ENCODE measurements at regions not wholly inside any gene's neighbourhood (a gene's known extent, or its start where the extent isn't known, plus 50 kb on each side); places are given as distances from the start of the nearest gene placed in this dataset.
A peak's percentile ranks its signal among the peaks of the same experiment; 100 is the strongest.

DNA sequence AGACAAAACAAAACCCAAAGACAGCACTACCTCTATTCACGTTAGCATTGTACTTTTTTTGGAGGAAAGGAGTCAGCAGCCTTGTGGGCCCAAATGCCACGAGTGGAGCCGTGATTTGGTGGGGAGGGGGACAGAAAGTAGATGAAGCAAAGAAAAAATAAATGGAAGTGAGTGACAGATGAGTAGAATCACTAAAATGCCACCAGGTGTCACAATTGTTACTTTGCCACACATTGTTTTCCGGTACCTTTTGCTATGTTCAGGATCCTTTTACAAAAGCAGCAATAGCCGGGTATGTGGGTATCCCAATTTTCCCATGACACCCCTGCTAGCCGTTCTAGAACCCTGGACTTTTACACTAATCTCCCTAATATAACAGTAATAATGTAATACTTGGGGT is 85.0 kb upstream of the AK4 start:
- H3K9me3 ChIP-seq (ENCODE audit: control insufficient read depth in 1 of 2, low read length in 2 of 2), result no peaks in the 10 kb centered on the region
- no peaks in the 10 kb centered on the region for H3K27me3 ChIP-seq (ENCODE audit: low read depth, low read length)
- peaks cover 0 to 37% of the 10 kb centered on the region in 2 donors for H3K4me1 ChIP-seq (ENCODE audit: control insufficient read depth in 1 of 2, insufficient read depth in 2 of 2, low read length in 2 of 2)
- peaks cover 0 to 12% of the 10 kb centered on the region in 2 donors for H3K36me3 ChIP-seq (ENCODE audit: control insufficient read depth in 1 of 2, insufficient read depth in 2 of 2, low read length in 2 of 2)
- H3K4me3 ChIP-seq (ENCODE audit: low read depth in 1 of 2, low read length in 2 of 2), result no peak overlapping the region
- H3K27ac ChIP-seq (ENCODE audit: low read length), result no peak overlapping the region

- Histone ChIP-seq H3K27ac (ENCODE audit: low read length) (peak overlapping the region; percentile 53), H3K4me1 (ENCODE audit: control insufficient read depth in 1 of 2, insufficient read depth in 2 of 2, low read length in 2 of 2) (peaks cover 0 to 39% of the 10 kb centered on the region in 2 donors), H3K36me3 (ENCODE audit: control insufficient read depth in 1 of 2, insufficient read depth in 2 of 2, low read length in 2 of 2) (peaks cover 0 to 7% of the 10 kb centered on the region in 2 donors), H3K27me3 (ENCODE audit: low read depth, low read length) (no peaks in the 10 kb centered on the region), H3K9me3 (ENCODE audit: control insufficient read depth in 1 of 2, low read length in 2 of 2) (no peaks in the 10 kb centered on the region), H3K4me3 (ENCODE audit: low read depth in 1 of 2, low read length in 2 of 2) (peak overlapping the region; percentile 80 to 81)
Observed at GRCh38 chr1:65064981-65065380, 83.0 kb upstream of the AK4 start.

DNA sequence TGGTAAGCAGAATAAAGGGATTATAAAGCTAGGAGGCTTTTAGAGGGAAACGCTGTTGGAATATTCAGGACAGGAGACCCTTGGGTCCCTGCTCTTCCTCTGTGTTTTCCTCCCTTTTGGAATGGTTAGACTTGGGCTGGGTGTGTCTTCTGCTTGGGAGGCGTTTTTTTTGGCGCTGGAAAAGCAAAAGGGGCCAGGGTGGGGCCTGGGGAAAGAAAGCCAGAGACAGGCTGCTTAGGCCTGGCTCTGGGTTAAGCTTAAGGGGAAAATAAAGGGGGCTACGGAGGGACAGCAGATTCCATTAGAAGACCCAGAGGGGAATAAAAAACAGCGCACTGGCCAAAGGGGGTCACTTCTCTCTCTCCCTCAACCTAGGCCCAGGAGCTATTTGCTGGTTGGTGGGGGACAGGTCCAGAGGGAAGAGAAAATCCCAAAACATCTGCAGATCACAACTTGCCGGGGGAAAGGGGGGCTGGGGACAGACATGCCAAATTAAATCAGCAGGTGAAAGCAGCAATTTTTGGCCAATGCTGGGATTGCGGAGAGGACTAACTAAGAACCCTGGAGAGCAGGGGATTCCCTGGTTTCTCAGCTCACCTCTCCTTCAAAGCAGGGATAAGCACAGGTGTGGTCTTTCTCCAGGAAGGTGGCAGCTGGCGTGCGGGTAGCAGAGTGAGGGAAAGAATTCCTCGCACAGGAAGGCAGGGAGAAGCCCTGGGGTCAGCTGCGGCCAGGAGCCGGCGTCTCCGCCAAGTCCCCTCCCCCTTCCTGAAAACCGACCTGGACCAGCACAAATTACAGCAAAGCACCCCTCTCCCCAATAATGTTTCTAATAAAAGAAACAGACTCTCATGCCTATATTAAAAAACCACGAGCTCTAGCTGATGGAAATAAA is 82.2 kb upstream of the AK4 start:
- Histone ChIP-seq H3K36me3 (ENCODE audit: control insufficient read depth in 1 of 2, insufficient read depth in 2 of 2, low read length in 2 of 2) (peaks cover 0 to 7% of the 10 kb centered on the region in 2 donors), H3K27me3 (ENCODE audit: low read depth, low read length) (no peaks in the 10 kb centered on the region), H3K4me3 (ENCODE audit: low read depth in 1 of 2, low read length in 2 of 2) (peak overlapping the region; percentile 80 to 81), H3K4me1 (ENCODE audit: control insufficient read depth in 1 of 2, insufficient read depth in 2 of 2, low read length in 2 of 2) (peaks cover 0 to 32% of the 10 kb centered on the region in 2 donors), H3K27ac (ENCODE audit: low read length) (peak overlapping the region; percentile 53), H3K9me3 (ENCODE audit: control insufficient read depth in 1 of 2, low read length in 2 of 2) (no peaks in the 10 kb centered on the region)

- no peaks in the 10 kb centered on the region for H3K9me3 ChIP-seq (ENCODE audit: control insufficient read depth in 1 of 2, low read length in 2 of 2)
- no peaks in the 10 kb centered on the region for H3K27me3 ChIP-seq (ENCODE audit: low read depth, low read length)
- peaks cover 0 to 7% of the 10 kb centered on the region in 2 donors for H3K36me3 ChIP-seq (ENCODE audit: control insufficient read depth in 1 of 2, insufficient read depth in 2 of 2, low read length in 2 of 2)
- H3K4me1 ChIP-seq (ENCODE audit: control insufficient read depth in 1 of 2, insufficient read depth in 2 of 2, low read length in 2 of 2), result peaks cover 0 to 31% of the 10 kb centered on the region in 2 donors
- H3K4me3 ChIP-seq (ENCODE audit: low read depth in 1 of 2, low read length in 2 of 2), result peak overlapping the region; percentile 80 to 81
- peak overlapping the region; percentile 53 for H3K27ac ChIP-seq (ENCODE audit: low read length)
Observed at GRCh38 chr1:65066419-65066765, 81.6 kb upstream of the AK4 start.

DNA sequence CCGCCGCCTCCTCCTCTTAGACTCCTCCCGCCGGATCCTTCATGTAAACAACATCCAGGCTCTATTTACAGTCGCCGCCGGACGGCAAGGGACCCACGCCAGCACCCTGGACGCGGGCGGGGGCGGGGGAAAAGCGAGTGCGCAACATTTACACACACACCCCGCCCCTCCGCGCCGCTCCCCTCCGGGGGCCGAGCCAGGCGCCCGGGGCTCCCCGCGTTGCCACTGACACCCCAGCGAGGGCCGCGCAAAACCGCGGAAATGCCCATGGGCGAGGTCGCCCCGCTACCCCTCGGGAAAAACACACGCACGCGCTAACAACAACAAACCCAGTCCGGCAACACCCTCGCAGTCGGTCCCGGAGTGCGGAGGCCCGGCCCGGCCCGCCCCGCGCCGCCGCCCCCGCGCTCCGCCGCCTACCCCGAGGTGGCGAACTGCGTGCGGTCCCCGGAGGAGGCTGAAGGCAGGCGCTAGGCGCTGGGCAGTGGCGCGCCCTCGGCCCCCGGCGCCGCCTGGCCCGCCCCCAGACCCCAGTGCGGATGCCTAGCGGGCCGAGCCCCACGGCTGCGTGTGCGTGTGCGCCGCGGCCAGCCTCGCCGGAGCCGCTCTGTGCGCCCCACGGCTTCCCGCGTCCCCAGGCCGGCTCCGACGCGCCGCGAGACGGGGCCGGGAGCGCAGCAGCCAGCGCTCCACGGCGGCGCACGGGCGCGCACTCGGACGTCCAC is 81.1 kb upstream of the AK4 start:
- peak overlapping the region; percentile 53 for H3K27ac ChIP-seq (ENCODE audit: low read length)
- peaks cover 0 to 7% of the 10 kb centered on the region in 2 donors for H3K36me3 ChIP-seq (ENCODE audit: control insufficient read depth in 1 of 2, insufficient read depth in 2 of 2, low read length in 2 of 2)
- H3K4me3 ChIP-seq (ENCODE audit: low read depth in 1 of 2, low read length in 2 of 2), result peak overlapping the region; percentile 80 to 81
- no peaks in the 10 kb centered on the region for H3K9me3 ChIP-seq (ENCODE audit: control insufficient read depth in 1 of 2, low read length in 2 of 2)
- no peaks in the 10 kb centered on the region for H3K27me3 ChIP-seq (ENCODE audit: low read depth, low read length)
- peaks cover 0 to 31% of the 10 kb centered on the region in 2 donors for H3K4me1 ChIP-seq (ENCODE audit: control insufficient read depth in 1 of 2, insufficient read depth in 2 of 2, low read length in 2 of 2)

- Histone ChIP-seq H3K36me3 (ENCODE audit: control insufficient read depth in 1 of 2, insufficient read depth in 2 of 2, low read length in 2 of 2) (peaks cover 0 to 7% of the 10 kb centered on the region in 2 donors), H3K4me1 (ENCODE audit: control insufficient read depth in 1 of 2, insufficient read depth in 2 of 2, low read length in 2 of 2) (peaks cover 0 to 25% of the 10 kb centered on the region in 2 donors), H3K4me3 (ENCODE audit: low read depth in 1 of 2, low read length in 2 of 2) (peak overlapping the region; percentile 80 to 99), H3K27me3 (ENCODE audit: low read depth, low read length) (no peaks in the 10 kb centered on the region), H3K9me3 (ENCODE audit: control insufficient read depth in 1 of 2, low read length in 2 of 2) (no peaks in the 10 kb centered on the region), H3K27ac (ENCODE audit: low read length) (peak overlapping the region; percentile 100)
Observed at GRCh38 chr1:65067491-65068201, 80.4 kb upstream of the AK4 start.

DNA sequence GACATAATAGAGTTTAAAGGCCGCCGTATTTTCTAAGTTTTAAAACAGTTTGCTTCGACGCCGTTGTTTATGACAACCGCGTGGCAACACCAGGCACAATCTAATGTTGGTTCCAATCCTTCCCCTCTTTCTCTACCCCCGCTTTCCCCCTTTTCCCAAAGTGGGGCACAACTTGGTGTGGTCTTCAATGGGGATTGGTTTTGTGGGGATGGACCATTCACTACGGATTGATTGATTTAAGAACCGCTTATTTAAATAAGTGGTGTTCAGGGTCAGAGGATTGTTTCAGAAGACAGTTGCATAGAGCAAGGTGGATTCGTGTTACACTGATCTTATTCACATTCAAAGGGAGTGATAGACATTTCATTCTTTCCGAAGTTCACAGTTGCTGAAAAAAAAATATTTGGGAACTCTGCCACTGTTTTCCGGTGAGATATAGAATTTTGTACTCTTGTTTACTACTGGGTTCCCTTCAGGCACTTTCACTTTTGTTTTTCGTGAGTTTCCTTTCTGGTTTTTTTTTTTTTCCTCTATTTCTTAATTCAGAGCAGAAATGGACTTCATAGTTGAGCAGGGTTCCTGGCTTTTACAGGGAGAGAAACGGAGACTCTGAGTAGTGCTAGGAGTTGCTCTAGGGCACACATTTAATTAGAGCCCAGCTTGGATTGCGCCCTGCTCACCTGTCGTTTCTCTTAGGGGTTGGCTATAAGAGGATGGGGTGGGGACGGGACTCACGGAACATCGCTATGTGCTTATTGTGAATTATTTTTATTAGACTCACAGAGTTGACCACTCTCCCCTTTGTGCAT is 79.6 kb upstream of the AK4 start:
- Histone ChIP-seq H3K36me3 (ENCODE audit: control insufficient read depth in 1 of 2, insufficient read depth in 2 of 2, low read length in 2 of 2) (peaks cover 0 to 7% of the 10 kb centered on the region in 2 donors), H3K4me1 (ENCODE audit: control insufficient read depth in 1 of 2, insufficient read depth in 2 of 2, low read length in 2 of 2) (peaks cover 0 to 17% of the 10 kb centered on the region in 2 donors), H3K27ac (ENCODE audit: low read length) (peak overlapping the region; percentile 100), H3K4me3 (ENCODE audit: low read depth in 1 of 2, low read length in 2 of 2) (peak overlapping the region; percentile 80 to 99), H3K9me3 (ENCODE audit: control insufficient read depth in 1 of 2, low read length in 2 of 2) (no peaks in the 10 kb centered on the region), H3K27me3 (ENCODE audit: low read depth, low read length) (no peaks in the 10 kb centered on the region)

GRCh38 chr1:65069011-65069565 is 78.9 kb upstream of the AK4 start:
- Histone ChIP-seq H3K9me3 (ENCODE audit: control insufficient read depth in 1 of 2, low read length in 2 of 2) (no peaks in the 10 kb centered on the region), H3K4me1 (ENCODE audit: control insufficient read depth in 1 of 2, insufficient read depth in 2 of 2, low read length in 2 of 2) (peaks cover 0 to 16% of the 10 kb centered on the region in 2 donors), H3K27ac (ENCODE audit: low read length) (peak overlapping the region; percentile 100), H3K36me3 (ENCODE audit: control insufficient read depth in 1 of 2, insufficient read depth in 2 of 2, low read length in 2 of 2) (peaks cover 0 to 7% of the 10 kb centered on the region in 2 donors), H3K27me3 (ENCODE audit: low read depth, low read length) (no peaks in the 10 kb centered on the region), H3K4me3 (ENCODE audit: low read depth in 1 of 2, low read length in 2 of 2) (peak overlapping the region; percentile 80 to 99)

GRCh38 chr1:65072845-65073244 is 75.2 kb upstream of the AK4 start:
- Histone ChIP-seq H3K4me1 (ENCODE audit: control insufficient read depth in 1 of 2, insufficient read depth in 2 of 2, low read length in 2 of 2) (peaks cover 0 to 4% of the 10 kb centered on the region in 2 donors), H3K27me3 (ENCODE audit: low read depth, low read length) (no peaks in the 10 kb centered on the region), H3K4me3 (ENCODE audit: low read depth in 1 of 2, low read length in 2 of 2) (no peak overlapping the region), H3K27ac (ENCODE audit: low read length) (no peak overlapping the region), H3K9me3 (ENCODE audit: control insufficient read depth in 1 of 2, low read length in 2 of 2) (no peaks in the 10 kb centered on the region), H3K36me3 (ENCODE audit: control insufficient read depth in 1 of 2, insufficient read depth in 2 of 2, low read length in 2 of 2) (no peaks in the 10 kb centered on the region)

DNA sequence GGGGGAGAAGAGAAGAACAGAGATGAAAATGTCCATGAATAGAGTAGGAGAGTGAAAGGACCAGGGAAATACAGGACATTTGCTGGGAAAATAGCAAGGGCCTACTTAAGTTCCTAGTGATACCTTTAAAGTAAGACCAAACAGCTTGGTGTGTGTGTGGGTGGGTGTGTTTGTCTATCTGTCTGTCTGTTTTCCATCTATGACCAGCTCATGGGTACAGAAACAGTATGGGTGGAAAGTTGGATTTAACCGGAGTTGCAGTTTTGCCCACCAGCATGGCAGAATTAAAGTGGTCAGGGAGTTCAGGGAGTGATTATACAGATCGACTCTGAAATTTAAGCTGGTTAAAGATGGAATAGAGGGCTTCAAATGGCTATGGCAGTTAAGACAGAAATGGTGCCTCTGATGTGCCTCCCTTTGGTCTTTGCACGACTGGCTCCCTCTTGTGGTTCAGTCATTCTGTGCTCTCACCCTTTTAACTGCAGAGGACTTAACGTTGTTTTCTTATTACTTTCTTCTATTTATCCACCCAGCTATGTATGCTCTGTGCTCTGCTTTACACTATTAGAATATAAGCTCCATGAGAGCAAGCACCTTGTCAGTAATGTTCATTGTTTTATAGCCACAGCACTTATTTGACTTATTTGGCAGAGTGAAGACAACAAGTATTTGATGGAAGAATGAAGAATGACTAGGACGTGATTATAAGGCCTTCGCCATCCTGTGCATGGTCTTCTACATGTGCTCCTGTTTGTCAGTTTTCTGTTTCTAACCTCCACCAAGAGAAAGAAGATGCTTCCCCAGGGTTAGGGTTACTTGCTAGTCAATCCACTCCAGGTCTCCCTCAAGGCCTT is 72.7 kb upstream of the AK4 start:
- Histone ChIP-seq H3K9me3 (ENCODE audit: control insufficient read depth in 1 of 2, low read length in 2 of 2) (no peaks in the 10 kb centered on the region), H3K4me3 (ENCODE audit: low read depth in 1 of 2, low read length in 2 of 2) (no peak overlapping the region), H3K27me3 (ENCODE audit: low read depth, low read length) (no peaks in the 10 kb centered on the region), H3K36me3 (ENCODE audit: control insufficient read depth in 1 of 2, insufficient read depth in 2 of 2, low read length in 2 of 2) (no peaks in the 10 kb centered on the region), H3K27ac (ENCODE audit: low read length) (no peak overlapping the region), H3K4me1 (ENCODE audit: control insufficient read depth in 1 of 2, insufficient read depth in 2 of 2, low read length in 2 of 2) (no peaks in the 10 kb centered on the region)

Measured in muscle layer of duodenum (tissue), 2 donors.